GM10266 (cell line): ENCODE measurements at regions not wholly inside any gene's neighbourhood (a gene's known extent, or its start where the extent isn't known, plus 50 kb on each side); places are given as distances from the start of the nearest gene placed in this dataset.

Source experiments
- DNase-seq: peaks from one replicate; pipeline ENCODE4 v3.0.0; 2012; ENCODE audit errors: extremely low spot score
- CTCF ChIP-seq: IDR thresholded peaks from 2 replicates; pipeline ENCODE4 v1.5.1; 2012; ENCODE audit warnings: mild to moderate bottlenecking, low read depth; ENCODE audit not compliant: control insufficient read depth, insufficient read depth; ENCODE audit errors: missing control alignments

- TF ChIP-seq CTCF: no peak
- DNase-seq: no peak
Measured at GRCh38 chrX:109934434-109934833, 68.5 kb upstream of the TMEM164 start.

GRCh38 chrX:109934935-109935334 is 68.0 kb upstream of the TMEM164 start:
- TF ChIP-seq CTCF: no peak
- DNase-seq: no peak

- TF ChIP-seq CTCF: no peak
- no peak for DNase-seq
Measured at GRCh38 chrX:109936114-109936513, 66.8 kb upstream of the TMEM164 start.

DNA sequence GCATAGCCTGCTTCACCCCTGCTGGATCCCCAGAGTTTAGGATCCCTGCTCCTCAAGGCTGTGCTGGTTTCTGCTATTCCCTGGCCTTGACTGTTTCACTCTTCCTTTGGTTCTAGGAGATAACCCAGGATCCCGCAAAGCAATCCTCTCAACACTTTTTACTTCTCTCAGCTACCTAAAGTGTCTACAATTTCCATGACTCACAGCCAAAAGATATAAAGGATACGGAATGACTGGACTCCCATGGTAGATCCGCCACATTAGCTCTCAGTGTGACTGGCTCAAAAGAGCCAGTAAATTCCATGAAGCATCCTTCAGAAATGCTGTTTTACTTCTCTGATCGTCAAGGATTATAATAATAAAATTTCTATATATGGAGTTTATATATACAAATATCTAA is 66.3 kb upstream of the TMEM164 start:
- no peak for TF ChIP-seq CTCF
- DNase-seq: no peak

- DNase-seq: no peak
Measured at GRCh38 chrX:109939498-109939897, 63.4 kb upstream of the TMEM164 start.

GRCh38 chrX:109940411-109940810 is 62.5 kb upstream of the TMEM164 start:
- DNase-seq: no peak
- TF ChIP-seq CTCF: no peak

More at GRCh38 chrX:109939498-109939897, 63.4 kb upstream of the TMEM164 start:
- TF ChIP-seq CTCF: no peak

DNA sequence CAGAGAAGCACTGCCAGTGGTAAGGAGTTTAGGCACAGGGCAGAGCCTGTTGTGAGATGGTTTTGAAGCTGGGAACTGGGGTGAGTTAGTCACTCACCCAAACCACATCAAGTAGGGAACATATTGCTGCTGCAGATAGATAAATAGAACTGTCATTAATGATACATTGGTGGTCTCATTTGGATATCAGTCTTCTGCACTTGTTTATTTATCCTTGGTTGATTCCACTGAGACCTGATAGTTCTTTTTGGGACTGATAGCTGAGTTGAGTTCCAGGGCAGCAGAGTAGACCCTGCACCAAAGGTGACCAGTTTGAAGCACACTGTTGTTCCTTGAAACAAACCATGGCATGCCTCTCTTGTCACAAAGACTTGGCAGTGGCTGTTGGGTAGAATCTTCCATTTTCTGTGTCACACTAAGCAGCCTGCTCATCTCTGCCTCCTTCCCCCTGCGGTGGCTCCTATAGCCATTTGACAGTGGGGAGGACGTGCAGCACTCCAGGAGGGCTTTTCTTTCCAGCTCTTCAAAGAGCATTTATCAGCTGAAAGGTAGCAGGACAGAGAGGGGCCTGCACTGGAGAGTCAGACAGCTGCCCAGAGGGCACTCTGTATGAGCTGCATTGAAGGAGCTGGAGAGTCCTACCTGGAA is 59.7 kb upstream of the TMEM164 start:
- no peak for TF ChIP-seq CTCF
- no peak for DNase-seq
